Ishikawa (cell line): ENCODE measurements at regions not wholly inside any gene's neighbourhood (a gene's known extent, or its start where the extent isn't known, plus 50 kb on each side); places are given as distances from the start of the nearest gene placed in this dataset.

Experiments
- CEBPB ChIP-seq: IDR thresholded peaks from 2 replicates; pipeline ENCODE4 v1.6.1; 2012
- CREB1 ChIP-seq: IDR thresholded peaks from 2 replicates; pipeline ENCODE4 v1.6.1; 2012; ENCODE audit warnings: low read depth
- EGR1 ChIP-seq: IDR thresholded peaks from 2 replicates; pipeline ENCODE4 v1.6.1; 2012
- EP300 ChIP-seq: IDR thresholded peaks from 2 replicates; pipeline ENCODE4 v1.6.1; 2012; ENCODE audit warnings: borderline replicate concordance
- FOXM1 ChIP-seq: IDR thresholded peaks from 2 replicates; pipeline ENCODE4 v1.6.1; 2012; ENCODE audit warnings: low read depth, borderline replicate concordance
- NFIC ChIP-seq: IDR thresholded peaks from 2 replicates; pipeline ENCODE4 v1.6.1; 2012
- RAD21 ChIP-seq: IDR thresholded peaks from 2 replicates; pipeline ENCODE4 v1.6.1; 2012; ENCODE audit warnings: low read depth
- TAF1 ChIP-seq: IDR thresholded peaks from 2 replicates; pipeline ENCODE4 v1.6.1; 2012; ENCODE audit warnings: low read depth, mild to moderate bottlenecking
- TCF12 ChIP-seq: IDR thresholded peaks from 2 replicates; pipeline ENCODE4 v1.6.1; 2012; ENCODE audit warnings: low read depth
- TEAD4 ChIP-seq: IDR thresholded peaks from 2 replicates; pipeline ENCODE4 v1.6.1; 2012
- YY1 ChIP-seq: IDR thresholded peaks from 2 replicates; pipeline ENCODE4 v1.6.1; 2012; ENCODE audit warnings: low read depth
- ZBTB7A ChIP-seq: IDR thresholded peaks from 2 replicates; pipeline ENCODE4 v1.6.1; 2012; ENCODE audit warnings: low read depth
- TF ChIP-seq, protein P1 (sequence below): IDR thresholded peaks from 2 replicates; pipeline ENCODE4 v1.6.1; 2012; ENCODE audit warnings: low read depth, mild to moderate bottlenecking
- TF ChIP-seq, protein P2 (sequence below): IDR thresholded peaks from 2 replicates; pipeline ENCODE4 v1.6.1; 2012
- TF ChIP-seq, protein P3 (sequence below): IDR thresholded peaks from 2 replicates; pipeline ENCODE4 v1.6.1; 2012

DNA sequence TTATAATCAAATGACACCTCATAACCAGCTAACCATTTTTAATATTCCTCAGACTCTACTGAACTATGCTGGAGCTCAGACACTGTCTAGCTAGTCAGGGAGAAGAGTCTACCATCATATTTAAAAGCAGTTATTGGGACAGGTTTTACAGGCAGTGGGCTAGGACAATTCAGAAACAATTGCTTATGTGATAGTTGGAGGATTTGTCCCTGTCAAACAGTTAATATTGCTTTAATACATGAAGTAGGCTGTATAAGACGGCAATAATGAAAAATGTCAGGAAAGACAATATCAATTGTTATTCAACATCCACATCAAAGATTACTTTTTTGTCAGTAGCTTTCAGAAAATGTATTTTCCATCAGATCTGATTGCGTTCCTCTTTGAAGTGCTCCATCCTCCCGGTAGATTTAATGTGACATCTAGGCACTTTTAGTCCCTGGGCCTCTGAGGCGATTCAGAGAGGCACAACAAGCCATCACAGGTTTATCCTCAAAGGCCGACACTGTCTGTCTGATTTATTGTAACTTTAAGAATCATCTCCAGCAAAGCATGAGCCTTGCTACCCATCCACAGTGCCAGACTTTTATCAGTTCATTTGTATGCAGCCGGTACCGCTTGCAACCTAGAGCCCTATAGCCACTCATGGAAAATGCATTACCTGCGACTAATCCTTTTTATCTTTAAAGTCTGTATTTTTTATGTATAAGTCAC is 152.2 kb downstream of the PSAT1 start:
- TF ChIP-seq EGR1 (no peak), TCF12 (no peak), CREB1 (no peak), TAF1 (no peak), CEBPB (no peak), FOXM1 (no peak), TEAD4 (no peak), NFIC (no peak), RAD21 (no peak), YY1 (no peak), EP300 (no peak), ZBTB7A (no peak)
- TF ChIP-seq, protein P1, sequence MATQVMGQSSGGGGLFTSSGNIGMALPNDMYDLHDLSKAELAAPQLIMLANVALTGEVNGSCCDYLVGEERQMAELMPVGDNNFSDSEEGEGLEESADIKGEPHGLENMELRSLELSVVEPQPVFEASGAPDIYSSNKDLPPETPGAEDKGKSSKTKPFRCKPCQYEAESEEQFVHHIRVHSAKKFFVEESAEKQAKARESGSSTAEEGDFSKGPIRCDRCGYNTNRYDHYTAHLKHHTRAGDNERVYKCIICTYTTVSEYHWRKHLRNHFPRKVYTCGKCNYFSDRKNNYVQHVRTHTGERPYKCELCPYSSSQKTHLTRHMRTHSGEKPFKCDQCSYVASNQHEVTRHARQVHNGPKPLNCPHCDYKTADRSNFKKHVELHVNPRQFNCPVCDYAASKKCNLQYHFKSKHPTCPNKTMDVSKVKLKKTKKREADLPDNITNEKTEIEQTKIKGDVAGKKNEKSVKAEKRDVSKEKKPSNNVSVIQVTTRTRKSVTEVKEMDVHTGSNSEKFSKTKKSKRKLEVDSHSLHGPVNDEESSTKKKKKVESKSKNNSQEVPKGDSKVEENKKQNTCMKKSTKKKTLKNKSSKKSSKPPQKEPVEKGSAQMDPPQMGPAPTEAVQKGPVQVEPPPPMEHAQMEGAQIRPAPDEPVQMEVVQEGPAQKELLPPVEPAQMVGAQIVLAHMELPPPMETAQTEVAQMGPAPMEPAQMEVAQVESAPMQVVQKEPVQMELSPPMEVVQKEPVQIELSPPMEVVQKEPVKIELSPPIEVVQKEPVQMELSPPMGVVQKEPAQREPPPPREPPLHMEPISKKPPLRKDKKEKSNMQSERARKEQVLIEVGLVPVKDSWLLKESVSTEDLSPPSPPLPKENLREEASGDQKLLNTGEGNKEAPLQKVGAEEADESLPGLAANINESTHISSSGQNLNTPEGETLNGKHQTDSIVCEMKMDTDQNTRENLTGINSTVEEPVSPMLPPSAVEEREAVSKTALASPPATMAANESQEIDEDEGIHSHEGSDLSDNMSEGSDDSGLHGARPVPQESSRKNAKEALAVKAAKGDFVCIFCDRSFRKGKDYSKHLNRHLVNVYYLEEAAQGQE, result no peak
- TF ChIP-seq, protein P2, sequence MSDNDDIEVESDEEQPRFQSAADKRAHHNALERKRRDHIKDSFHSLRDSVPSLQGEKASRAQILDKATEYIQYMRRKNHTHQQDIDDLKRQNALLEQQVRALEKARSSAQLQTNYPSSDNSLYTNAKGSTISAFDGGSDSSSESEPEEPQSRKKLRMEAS, result no peak
- TF ChIP-seq, protein P3, sequence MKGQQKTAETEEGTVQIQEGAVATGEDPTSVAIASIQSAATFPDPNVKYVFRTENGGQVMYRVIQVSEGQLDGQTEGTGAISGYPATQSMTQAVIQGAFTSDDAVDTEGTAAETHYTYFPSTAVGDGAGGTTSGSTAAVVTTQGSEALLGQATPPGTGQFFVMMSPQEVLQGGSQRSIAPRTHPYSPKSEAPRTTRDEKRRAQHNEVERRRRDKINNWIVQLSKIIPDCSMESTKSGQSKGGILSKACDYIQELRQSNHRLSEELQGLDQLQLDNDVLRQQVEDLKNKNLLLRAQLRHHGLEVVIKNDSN, result no peak

DNA sequence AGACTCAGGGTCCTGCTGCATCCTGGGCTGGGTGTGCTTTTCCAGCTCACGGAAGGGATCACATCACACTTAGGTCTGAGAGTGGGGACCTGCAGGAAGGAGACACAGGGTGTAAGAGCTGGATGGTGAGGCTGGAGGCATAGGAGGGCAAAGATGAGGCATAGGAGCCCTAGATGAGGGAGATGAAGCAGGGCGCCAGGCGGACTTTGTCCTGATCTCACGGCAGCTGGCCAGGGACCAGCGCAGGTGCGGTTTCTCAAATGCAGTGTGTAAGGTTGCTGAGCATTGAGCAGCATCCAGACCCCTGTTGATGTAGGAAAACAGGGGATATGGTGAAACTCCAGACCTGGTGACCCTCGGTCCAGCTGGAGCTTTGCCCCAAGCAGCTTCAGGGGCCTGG is 156.5 kb downstream of the PSAT1 start:
- no peak for TF ChIP-seq YY1
- no peak for TF ChIP-seq TCF12
- TF ChIP-seq, protein P1, result no peak
- TF ChIP-seq CEBPB, result no peak
- no peak for TF ChIP-seq EGR1
- TF ChIP-seq TEAD4, result no peak
- TF ChIP-seq, protein P3, result no peak
- TF ChIP-seq ZBTB7A, result no peak
- no peak for TF ChIP-seq FOXM1
- TF ChIP-seq NFIC, result no peak
- TF ChIP-seq, protein P2, result no peak
- no peak for TF ChIP-seq CREB1
- no peak for TF ChIP-seq EP300
- TF ChIP-seq TAF1, result no peak
- no peak for TF ChIP-seq RAD21

DNA sequence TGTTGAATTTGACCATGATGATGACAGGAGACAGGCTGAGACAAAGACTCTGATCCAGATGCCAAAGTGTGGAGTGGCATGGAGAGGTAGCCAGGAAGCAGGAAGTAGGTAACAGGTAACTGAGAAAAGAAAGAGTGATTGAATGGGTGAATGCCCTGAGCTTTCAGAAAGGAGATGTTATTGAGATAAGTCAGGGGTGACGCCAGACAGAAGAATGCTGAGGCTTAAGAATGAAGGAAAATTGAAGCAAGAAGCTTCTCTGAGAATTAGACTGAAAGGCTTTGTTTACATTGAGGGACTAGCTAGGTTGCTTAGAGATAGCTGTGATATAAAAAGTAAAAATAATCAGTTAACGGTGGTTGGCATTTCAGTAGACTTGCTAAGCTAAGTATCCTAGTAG is 165.7 kb downstream of the PSAT1 start:
- TF ChIP-seq TEAD4 (no peak), RAD21 (no peak), EGR1 (no peak), EP300 (no peak), NFIC (no peak), FOXM1 (no peak), ZBTB7A (no peak), YY1 (no peak), TCF12 (no peak), CEBPB (no peak), CREB1 (no peak), TAF1 (no peak)
- TF ChIP-seq, protein P2, result no peak
- TF ChIP-seq, protein P3, result no peak
- TF ChIP-seq, protein P1, result no peak
